Lung (tissue), 11 donors: ENCODE measurements at regions not wholly inside any gene's neighbourhood (a gene's known extent, or its start where the extent isn't known, plus 50 kb on each side); places are given as distances from the start of the nearest gene placed in this dataset.

ENCODE experiments used
- ATAC-seq: fragments of 200-7000 bp; cut with Tn5 transposase; one replicate; pipeline ENCODE4 v1.9.1; 2020; ENCODE audit warnings: moderate number of reproducible peaks; ENCODE audit not compliant: insufficient read depth, low FRiP score
- DNase-seq, 3 donors: peaks; one replicate each; pipeline ENCODE4 v3.0.0-alpha.2; 2013 to 2017
- H3K27ac ChIP-seq, 2 donors: one replicate each; pipeline ENCODE4 v1.5.1; 2013; ENCODE audit warnings: mild to moderate bottlenecking in 2 of 2, moderate library complexity in 2 of 2, control low read depth in 1 of 2, inconsistent platforms in 1 of 2, low read depth in 1 of 2, low read length in 1 of 2
- H3K27me3 ChIP-seq, 3 donors: one replicate each; pipeline ENCODE4 v1.5.1; 2013; ENCODE audit warnings: low read length in 2 of 3; ENCODE audit not compliant: control insufficient read depth in 3 of 3, insufficient read depth in 3 of 3
- H3K36me3 ChIP-seq, 4 donors: one replicate each; pipeline ENCODE4 v1.5.1; 2013; ENCODE audit warnings: low read length in 4 of 4, mild to moderate bottlenecking in 1 of 4, moderate library complexity in 1 of 4; ENCODE audit not compliant: control insufficient read depth in 4 of 4, insufficient read depth in 4 of 4
- H3K4me1 ChIP-seq, 5 donors: one replicate each; pipeline ENCODE4 v1.5.1; 2013; ENCODE audit warnings: low read length in 5 of 5, mild to moderate bottlenecking in 2 of 5, moderate library complexity in 1 of 5; ENCODE audit not compliant: control insufficient read depth in 5 of 5, insufficient read depth in 5 of 5
- H3K4me3 ChIP-seq: one replicate; pipeline ENCODE4 v1.5.1; 2013; ENCODE audit warnings: mild to moderate bottlenecking, control low read depth, moderate library complexity
- H3K9ac ChIP-seq, 2 donors: one replicate each; pipeline ENCODE4 v1.5.1; 2013; ENCODE audit warnings: low read length in 2 of 2, control low read depth in 1 of 2; ENCODE audit not compliant: insufficient read depth in 1 of 2
- H3K9me3 ChIP-seq, 4 donors: one replicate each; pipeline ENCODE4 v1.5.1; 2013; ENCODE audit warnings: low read length in 3 of 4, mild to moderate bottlenecking in 1 of 4, moderate library complexity in 1 of 4; ENCODE audit not compliant: control insufficient read depth in 4 of 4, insufficient read depth in 3 of 4
- WGBS, 2 donors: extraction: QIAGEN DNeasy Blood & Tissue Kit; methylation state at CpG; one replicate each; pipeline ENCODE4 v1.1.7; 2013; 5-methylcytosine and 5-hydroxymethylcytosine counted together
- TF ChIP-seq, protein P1 (sequence below): IDR thresholded peaks from 2 replicates; pipeline ENCODE4 v1.5.1; 2012; ENCODE audit warnings: mild to moderate bottlenecking; ENCODE audit errors: control extremely low read depth, extremely low read depth
- donor health status: control.
- donor health status: control.
- donor health status: Bipolar disorder and iron deficiency.
- donor health status: healthy.
- donor health status: DM: yes; HTN: yes; CAD: no.

DNA sequence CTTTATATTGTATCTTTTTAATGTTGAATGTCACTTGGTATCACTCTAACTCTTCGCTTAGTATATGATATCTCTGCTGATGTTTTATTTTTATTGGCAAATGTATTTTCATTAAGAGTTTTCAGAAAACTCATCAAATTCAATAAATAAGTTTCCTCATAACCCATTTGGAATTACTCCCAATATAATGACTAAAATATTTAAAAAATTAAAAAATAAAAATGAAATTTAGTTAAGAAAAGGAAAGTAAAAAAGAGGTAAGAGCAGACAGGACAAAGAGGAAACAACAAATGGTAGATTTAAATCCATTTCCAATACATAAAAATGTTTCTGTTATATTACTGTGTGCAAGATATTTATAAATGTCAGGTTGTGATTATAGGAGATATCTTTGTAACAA is 548.9 kb upstream of the SPRY2 start:
- WGBS, 2 donors, result 90 to 93% methylated on average over 1 of the region's 1 CpG
- no peaks in the 10 kb centered on the region for H3K9me3 ChIP-seq
- TF ChIP-seq, protein P1, sequence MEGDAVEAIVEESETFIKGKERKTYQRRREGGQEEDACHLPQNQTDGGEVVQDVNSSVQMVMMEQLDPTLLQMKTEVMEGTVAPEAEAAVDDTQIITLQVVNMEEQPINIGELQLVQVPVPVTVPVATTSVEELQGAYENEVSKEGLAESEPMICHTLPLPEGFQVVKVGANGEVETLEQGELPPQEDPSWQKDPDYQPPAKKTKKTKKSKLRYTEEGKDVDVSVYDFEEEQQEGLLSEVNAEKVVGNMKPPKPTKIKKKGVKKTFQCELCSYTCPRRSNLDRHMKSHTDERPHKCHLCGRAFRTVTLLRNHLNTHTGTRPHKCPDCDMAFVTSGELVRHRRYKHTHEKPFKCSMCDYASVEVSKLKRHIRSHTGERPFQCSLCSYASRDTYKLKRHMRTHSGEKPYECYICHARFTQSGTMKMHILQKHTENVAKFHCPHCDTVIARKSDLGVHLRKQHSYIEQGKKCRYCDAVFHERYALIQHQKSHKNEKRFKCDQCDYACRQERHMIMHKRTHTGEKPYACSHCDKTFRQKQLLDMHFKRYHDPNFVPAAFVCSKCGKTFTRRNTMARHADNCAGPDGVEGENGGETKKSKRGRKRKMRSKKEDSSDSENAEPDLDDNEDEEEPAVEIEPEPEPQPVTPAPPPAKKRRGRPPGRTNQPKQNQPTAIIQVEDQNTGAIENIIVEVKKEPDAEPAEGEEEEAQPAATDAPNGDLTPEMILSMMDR, result no peak
- DNase-seq, result no peak
- no peak overlapping the region for H3K27ac ChIP-seq
- ATAC-seq, result no peak
- no peaks in the 10 kb centered on the region for H3K36me3 ChIP-seq
- no peaks in the 10 kb centered on the region for H3K27me3 ChIP-seq
- no peak overlapping the region for H3K9ac ChIP-seq
- no peak overlapping the region for H3K4me3 ChIP-seq
- H3K4me1 ChIP-seq, result peaks cover 0 to under 1% (median 0%) of the 10 kb centered on the region in 5 donors

DNA sequence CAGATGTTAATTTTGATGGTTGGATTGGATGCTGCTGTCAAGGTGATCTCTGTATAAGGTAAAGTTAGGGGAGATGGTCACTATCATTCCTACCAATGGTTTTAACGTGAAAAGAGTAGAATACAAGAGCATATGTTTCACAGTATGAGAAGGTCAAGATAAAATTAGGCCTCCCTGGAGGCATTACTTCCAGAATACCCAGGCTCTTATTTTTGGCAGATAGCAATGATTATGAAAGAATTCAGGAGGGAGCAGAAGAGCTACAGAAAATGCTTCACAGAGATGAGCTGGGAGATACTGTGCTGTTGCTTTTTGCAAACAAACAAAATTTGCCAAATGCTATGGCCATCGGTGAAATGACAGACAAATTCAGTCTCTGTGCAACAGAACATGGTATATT is 547.5 kb upstream of the SPRY2 start:
- Histone ChIP-seq H3K4me1 (peaks cover 0 to 4% (median 0%) of the 10 kb centered on the region in 5 donors), H3K27ac (no peak overlapping the region), H3K9me3 (no peaks in the 10 kb centered on the region), H3K27me3 (no peaks in the 10 kb centered on the region), H3K9ac (no peak overlapping the region), H3K36me3 (no peaks in the 10 kb centered on the region), H3K4me3 (no peak overlapping the region)
- DNase-seq, result no peak
- TF ChIP-seq, protein P1, result no peak
- WGBS, 2 donors, result 83 to 87% methylated on average over 2 of the region's 2 CpGs
- no peak for ATAC-seq

DNA sequence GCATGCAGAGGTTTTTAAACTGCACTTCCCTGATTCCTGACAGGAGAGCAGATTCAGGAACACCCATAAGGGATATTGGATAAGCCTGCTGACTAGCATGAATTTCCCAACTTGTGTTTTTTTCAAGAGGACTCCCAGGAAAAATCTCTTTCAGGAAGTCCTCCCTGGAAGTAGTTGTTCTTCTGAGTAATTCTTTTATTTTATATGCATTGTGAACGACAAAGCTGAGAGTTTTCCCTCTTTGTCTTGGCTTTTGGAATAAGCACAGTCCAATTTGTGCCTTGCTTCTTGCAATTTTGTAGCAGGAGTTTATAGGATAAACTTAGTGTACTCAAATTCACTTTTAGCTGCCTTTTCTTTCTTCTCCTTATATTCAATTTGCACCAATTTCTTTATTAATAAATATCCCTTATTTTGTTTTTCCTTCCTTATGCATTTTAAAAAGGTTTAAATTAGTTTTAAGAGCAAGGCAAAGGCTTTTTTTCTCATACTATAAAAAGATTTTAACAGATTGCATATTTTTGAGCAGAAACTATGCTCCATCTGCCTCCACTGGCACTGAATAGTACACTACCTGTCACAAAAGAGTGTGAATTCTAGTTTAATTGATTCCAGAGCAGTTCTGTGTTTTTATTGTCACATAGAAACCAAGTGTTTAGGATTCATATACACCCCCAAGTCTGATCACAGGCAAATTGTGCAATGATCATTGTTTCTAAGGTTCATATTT is 543.3 kb upstream of the SPRY2 start:
- H3K36me3 ChIP-seq, result no peaks in the 10 kb centered on the region
- H3K27me3 ChIP-seq, result no peaks in the 10 kb centered on the region
- DNase-seq (no peak), ATAC-seq (no peak)
- no peak overlapping the region for H3K4me3 ChIP-seq
- peaks cover 0 to 29% (median 0%) of the 10 kb centered on the region in 5 donors for H3K4me1 ChIP-seq
- no peak overlapping the region for H3K27ac ChIP-seq
- H3K9ac ChIP-seq, result no peak overlapping the region
- H3K9me3 ChIP-seq, result no peaks in the 10 kb centered on the region
- 54 to 76% methylated on average over 1 of the region's 1 CpG for WGBS, 2 donors
- TF ChIP-seq, protein P1, result no peak

DNA sequence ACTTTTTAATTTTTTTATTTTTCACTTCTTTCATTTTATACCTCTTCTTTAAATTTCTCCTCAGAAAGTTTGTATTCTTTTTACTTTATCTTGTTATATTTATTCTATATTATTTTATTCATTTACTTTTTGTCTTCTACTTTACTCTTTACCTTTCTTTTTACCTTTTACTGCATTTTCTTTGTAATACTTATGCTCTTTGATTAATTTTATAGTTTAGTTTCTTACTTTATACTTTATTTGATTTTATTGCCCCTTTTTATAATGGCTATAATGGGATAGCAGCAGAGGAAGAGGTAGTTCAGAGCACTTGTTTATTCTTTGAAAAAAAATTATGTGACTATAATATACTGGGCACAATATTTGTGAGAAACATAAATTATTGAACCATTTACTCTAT is 542.6 kb upstream of the SPRY2 start:
- Histone ChIP-seq H3K27me3 (no peaks in the 10 kb centered on the region), H3K36me3 (no peaks in the 10 kb centered on the region), H3K4me1 (peaks cover 0 to 29% (median 0%) of the 10 kb centered on the region in 5 donors), H3K9me3 (no peaks in the 10 kb centered on the region), H3K4me3 (no peak overlapping the region), H3K9ac (no peak overlapping the region), H3K27ac (no peak overlapping the region)
- DNase-seq, result no peak
- no peak for ATAC-seq
- TF ChIP-seq, protein P1, result no peak
